ENCODE measurements at regions not wholly inside any gene's neighbourhood (a gene's known extent, or its start where the extent isn't known, plus 50 kb on each side); places are given as distances from the start of the nearest gene placed in this dataset.

- TF ChIP-seq, protein P1, sequence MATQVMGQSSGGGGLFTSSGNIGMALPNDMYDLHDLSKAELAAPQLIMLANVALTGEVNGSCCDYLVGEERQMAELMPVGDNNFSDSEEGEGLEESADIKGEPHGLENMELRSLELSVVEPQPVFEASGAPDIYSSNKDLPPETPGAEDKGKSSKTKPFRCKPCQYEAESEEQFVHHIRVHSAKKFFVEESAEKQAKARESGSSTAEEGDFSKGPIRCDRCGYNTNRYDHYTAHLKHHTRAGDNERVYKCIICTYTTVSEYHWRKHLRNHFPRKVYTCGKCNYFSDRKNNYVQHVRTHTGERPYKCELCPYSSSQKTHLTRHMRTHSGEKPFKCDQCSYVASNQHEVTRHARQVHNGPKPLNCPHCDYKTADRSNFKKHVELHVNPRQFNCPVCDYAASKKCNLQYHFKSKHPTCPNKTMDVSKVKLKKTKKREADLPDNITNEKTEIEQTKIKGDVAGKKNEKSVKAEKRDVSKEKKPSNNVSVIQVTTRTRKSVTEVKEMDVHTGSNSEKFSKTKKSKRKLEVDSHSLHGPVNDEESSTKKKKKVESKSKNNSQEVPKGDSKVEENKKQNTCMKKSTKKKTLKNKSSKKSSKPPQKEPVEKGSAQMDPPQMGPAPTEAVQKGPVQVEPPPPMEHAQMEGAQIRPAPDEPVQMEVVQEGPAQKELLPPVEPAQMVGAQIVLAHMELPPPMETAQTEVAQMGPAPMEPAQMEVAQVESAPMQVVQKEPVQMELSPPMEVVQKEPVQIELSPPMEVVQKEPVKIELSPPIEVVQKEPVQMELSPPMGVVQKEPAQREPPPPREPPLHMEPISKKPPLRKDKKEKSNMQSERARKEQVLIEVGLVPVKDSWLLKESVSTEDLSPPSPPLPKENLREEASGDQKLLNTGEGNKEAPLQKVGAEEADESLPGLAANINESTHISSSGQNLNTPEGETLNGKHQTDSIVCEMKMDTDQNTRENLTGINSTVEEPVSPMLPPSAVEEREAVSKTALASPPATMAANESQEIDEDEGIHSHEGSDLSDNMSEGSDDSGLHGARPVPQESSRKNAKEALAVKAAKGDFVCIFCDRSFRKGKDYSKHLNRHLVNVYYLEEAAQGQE (IDR thresholded peaks at IDR 0.05) = no peak
- TF ChIP-seq, protein P2, sequence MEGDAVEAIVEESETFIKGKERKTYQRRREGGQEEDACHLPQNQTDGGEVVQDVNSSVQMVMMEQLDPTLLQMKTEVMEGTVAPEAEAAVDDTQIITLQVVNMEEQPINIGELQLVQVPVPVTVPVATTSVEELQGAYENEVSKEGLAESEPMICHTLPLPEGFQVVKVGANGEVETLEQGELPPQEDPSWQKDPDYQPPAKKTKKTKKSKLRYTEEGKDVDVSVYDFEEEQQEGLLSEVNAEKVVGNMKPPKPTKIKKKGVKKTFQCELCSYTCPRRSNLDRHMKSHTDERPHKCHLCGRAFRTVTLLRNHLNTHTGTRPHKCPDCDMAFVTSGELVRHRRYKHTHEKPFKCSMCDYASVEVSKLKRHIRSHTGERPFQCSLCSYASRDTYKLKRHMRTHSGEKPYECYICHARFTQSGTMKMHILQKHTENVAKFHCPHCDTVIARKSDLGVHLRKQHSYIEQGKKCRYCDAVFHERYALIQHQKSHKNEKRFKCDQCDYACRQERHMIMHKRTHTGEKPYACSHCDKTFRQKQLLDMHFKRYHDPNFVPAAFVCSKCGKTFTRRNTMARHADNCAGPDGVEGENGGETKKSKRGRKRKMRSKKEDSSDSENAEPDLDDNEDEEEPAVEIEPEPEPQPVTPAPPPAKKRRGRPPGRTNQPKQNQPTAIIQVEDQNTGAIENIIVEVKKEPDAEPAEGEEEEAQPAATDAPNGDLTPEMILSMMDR (IDR thresholded peaks at IDR 0.05; ENCODE audit: low read depth, low read length, missing input control) = no peak
- no peak for TF ChIP-seq FOXA1 (IDR thresholded peaks at IDR 0.05)
Observed at GRCh38 chr1:222971146-222971545, 156.3 kb downstream of the DISP1 start (continued).

GRCh38 chr1:222973561-222973960 is 158.7 kb downstream of the DISP1 start:
- Histone ChIP-seq H3K4me1 (ENCODE audit: control insufficient read depth in 4 of 4, insufficient read depth in 4 of 4, low read length in 3 of 4) (no peaks in the 10 kb centered on the region), H3K36me3 (ENCODE audit: control insufficient read depth in 4 of 4, insufficient read depth in 3 of 4, low read depth in 1 of 4, low read length in 3 of 4) (no peaks in the 10 kb centered on the region), H3K27me3 (ENCODE audit: control insufficient read depth in 4 of 4, insufficient read depth in 4 of 4, low read length in 3 of 4) (no peaks in the 10 kb centered on the region), H3K27ac (ENCODE audit: low read depth in 1 of 2, low read length in 2 of 2) (no peak overlapping the region), H3K9ac (ENCODE audit: low read depth in 1 of 2, low read length in 2 of 2) (no peak overlapping the region), H3K9me3 (ENCODE audit: control insufficient read depth in 4 of 4, low read length in 3 of 4) (no peaks in the 10 kb centered on the region), H3K4me3 (ENCODE audit: low read depth in 1 of 3, low read length in 3 of 3) (no peak overlapping the region)
- TF ChIP-seq HNF4G (IDR thresholded peaks at IDR 0.05) = no peak
- TF ChIP-seq FOXA1 (IDR thresholded peaks at IDR 0.05) = no peak
- TF ChIP-seq FOXA2 (IDR thresholded peaks at IDR 0.05) = no peak
- TF ChIP-seq, protein P1 (IDR thresholded peaks at IDR 0.05) = no peak
- TF ChIP-seq SP1 (IDR thresholded peaks at IDR 0.05) = no peak
- TF ChIP-seq, protein P2 (IDR thresholded peaks at IDR 0.05; ENCODE audit: low read depth, low read length, missing input control) = no peak
- TF ChIP-seq ATF3 (IDR thresholded peaks at IDR 0.05) = no peak
- no peak for TF ChIP-seq NR2F2 (IDR thresholded peaks at IDR 0.05)
- no peak for TF ChIP-seq TAF1 (conservative IDR thresholded peaks at IDR 0.05)
- TF ChIP-seq ZBTB33 (IDR thresholded peaks at IDR 0.05) = no peak
- TF ChIP-seq RXRA (IDR thresholded peaks at IDR 0.05) = no peak
- DNase-seq (ENCODE audit: low spot score) = no peak
- WGBS = 96% methylated on average over 2 of the region's 2 CpGs
